Esophagus squamous epithelium (tissue), 5 donors: ENCODE measurements at regions not wholly inside any gene's neighbourhood (a gene's known extent, or its start where the extent isn't known, plus 50 kb on each side); places are given as distances from the start of the nearest gene placed in this dataset.

Source experiments
- DNase-seq: peaks from one replicate; lab custom pipeline; 2025; lab: John Stamatoyannopoulos, UW
- H3K27ac ChIP-seq, 4 donors: fragments of 200-600 bp; sonication (generic); one replicate each; pipeline ENCODE4 v1.5.1; 2016 to 2019; ENCODE audit warnings: mild to moderate bottlenecking in 1 of 4
- H3K27me3 ChIP-seq, 4 donors: fragments of 200-600 bp; sonication (generic); 1 replicate in 3 of 4; 2 replicates in 1 of 4; pipeline versions ENCODE4 v1.5.1 to v1.6.0; 2017 to 2021; ENCODE audit warnings: antibody characterized with exemption in 1 of 4
- H3K36me3 ChIP-seq, 3 donors: fragments of 200-600 bp; sonication (generic); one replicate each; pipeline ENCODE4 v1.5.1; 2016 to 2019
- H3K4me1 ChIP-seq, 3 donors: fragments of 200-600 bp; sonication (generic); one replicate each; pipeline ENCODE4 v1.5.1; 2017 to 2019
- H3K4me3 ChIP-seq, 4 donors: fragments of 200-600 bp; sonication (generic); 1 replicate in 3 of 4; 2 replicates in 1 of 4; pipeline ENCODE4 v1.5.1; 2016 to 2019; ENCODE audit warnings: mild to moderate bottlenecking in 2 of 4, moderate library complexity in 1 of 4
- H3K9me3 ChIP-seq, 3 donors: fragments of 200-600 bp; sonication (generic); one replicate each; pipeline ENCODE4 v1.5.1; 2016 to 2019
- CTCF ChIP-seq, 6 experiments: fragments of 450-650 bp in 4 of 6; fragments of 200-600 bp in 2 of 6; sonication (generic) in 2 of 6; IDR thresholded peaks; one replicate each; pipeline ENCODE4 v1.5.1; 2016 to 2019; ENCODE audit warnings: antibody characterized with exemption in 6 of 6, mild to moderate bottlenecking in 4 of 6, moderate library complexity in 4 of 6
- POLR2A ChIP-seq, 4 donors: fragments of 450-650 bp; IDR thresholded peaks; one replicate each; pipeline ENCODE4 v1.6.1; 2017; ENCODE audit warnings: antibody characterized with exemption in 4 of 4, mild to moderate bottlenecking in 4 of 4, moderate library complexity in 3 of 4
- WGBS, 2 donors: methylation state at CpG; one replicate each; pipeline ENCODE4 v1.1.5; 2018; 5-methylcytosine and 5-hydroxymethylcytosine counted together
- intact Hi-C: fragments of 100-400 bp; cut with DNase I; formaldehyde crosslinking; loops from one replicate; pipeline ENCODE4 v1.15.0; 2022
- donor health status: DM: yes; HTN: yes; CAD: no.

- intact Hi-C loops, result no loop called here
- H3K27ac ChIP-seq, result no peak overlapping the region
- TF ChIP-seq POLR2A (IDR thresholded peaks at IDR 0.05), result no peak
- no peak for TF ChIP-seq CTCF (IDR thresholded peaks at IDR 0.05)
- H3K4me3 ChIP-seq, result no peak overlapping the region
- H3K9me3 ChIP-seq, result no peaks in the 10 kb centered on the region
- WGBS, 2 donors, result 75 to 87% methylated on average over 4 of the region's 4 CpGs
- no peaks in the 10 kb centered on the region for H3K36me3 ChIP-seq
- DNase-seq, result no peak
- H3K4me1 ChIP-seq, result peaks cover 0 to 10% (median 6%) of the 10 kb centered on the region in 3 donors
- H3K27me3 ChIP-seq, result no peaks in the 10 kb centered on the region
Observed at GRCh38 chr13:80010846-80011245, 330.1 kb downstream of the SPRY2 start.

GRCh38 chr13:80010286-80010831, 330.6 kb downstream of the SPRY2 start:
- intact Hi-C loops, result no loop called here
- H3K4me1 ChIP-seq, result peaks cover 0 to 10% (median 6%) of the 10 kb centered on the region in 3 donors
- H3K36me3 ChIP-seq, result no peaks in the 10 kb centered on the region
- H3K4me3 ChIP-seq, result no peak overlapping the region
- no peak overlapping the region for H3K27ac ChIP-seq
- TF ChIP-seq CTCF (IDR thresholded peaks at IDR 0.05), result no peak
- no peak for TF ChIP-seq POLR2A (IDR thresholded peaks at IDR 0.05)
- 88 to 89% methylated on average over 6 of the region's 6 CpGs for WGBS, 2 donors
- no peak for DNase-seq
- no peaks in the 10 kb centered on the region for H3K9me3 ChIP-seq
- H3K27me3 ChIP-seq, result no peaks in the 10 kb centered on the region

GRCh38 chr13:80009760-80010159, 331.2 kb downstream of the SPRY2 start:
- H3K27ac ChIP-seq, result no peak overlapping the region
- no peaks in the 10 kb centered on the region for H3K9me3 ChIP-seq
- no peaks in the 10 kb centered on the region for H3K27me3 ChIP-seq
- H3K4me3 ChIP-seq, result no peak overlapping the region
- H3K4me1 ChIP-seq, result peaks cover 0 to 10% (median 6%) of the 10 kb centered on the region in 3 donors
- no peaks in the 10 kb centered on the region for H3K36me3 ChIP-seq
- no peak for DNase-seq
- intact Hi-C loops, result no loop called here
- no peak for TF ChIP-seq POLR2A (IDR thresholded peaks at IDR 0.05)
- no peak for TF ChIP-seq CTCF (IDR thresholded peaks at IDR 0.05)

- Histone ChIP-seq H3K4me3 (no peak overlapping the region), H3K27me3 (no peaks in the 10 kb centered on the region), H3K27ac (no peak overlapping the region), H3K9me3 (no peaks in the 10 kb centered on the region), H3K36me3 (no peaks in the 10 kb centered on the region), H3K4me1 (peaks cover 0 to 8% (median 3%) of the 10 kb centered on the region in 3 donors)
- TF ChIP-seq CTCF (IDR thresholded peaks at IDR 0.05), result no peak
- no peak for TF ChIP-seq POLR2A (IDR thresholded peaks at IDR 0.05)
- whole genome bisulfite sequencing, 2 donors, result 81 to 86% methylated on average over 4 of the region's 4 CpGs
- intact Hi-C loops, result no loop called here
- no peak for DNase-seq
Observed at GRCh38 chr13:80006940-80007339, 334.0 kb downstream of the SPRY2 start.

- Histone ChIP-seq H3K27me3 (no peaks in the 10 kb centered on the region), H3K4me3 (no peak overlapping the region), H3K9me3 (no peaks in the 10 kb centered on the region), H3K4me1 (peaks cover 0 to 6% (median 0%) of the 10 kb centered on the region in 3 donors), H3K27ac (no peak overlapping the region), H3K36me3 (no peaks in the 10 kb centered on the region)
- TF ChIP-seq CTCF (IDR thresholded peaks at IDR 0.05) (no peak), POLR2A (IDR thresholded peaks at IDR 0.05) (no peak)
- intact Hi-C loops, result no loop called here
- no peak for DNase-seq
Observed at GRCh38 chr13:80001510-80001842, 339.4 kb downstream of the SPRY2 start.
